GM21367 (cell line): ENCODE measurements at regions not wholly inside any gene's neighbourhood (a gene's known extent, or its start where the extent isn't known, plus 50 kb on each side); places are given as distances from the start of the nearest gene placed in this dataset.

Source experiments
- ATAC-seq: cut with Tn5 transposase; IDR thresholded peaks from one replicate; pipeline ENCODE4 v1.9.1; 2021; ENCODE audit not compliant: unreplicated experiment

- ATAC-seq: no peak
Measured at GRCh38 chr10:118501637-118502440, 93.6 kb downstream of the PRLHR start.

GRCh38 chr10:118501171-118501570, 94.3 kb downstream of the PRLHR start:
- no peak for ATAC-seq

- ATAC-seq: no peak
Measured at GRCh38 chr10:118500477-118501104, 94.9 kb downstream of the PRLHR start.

- ATAC-seq: no peak
Measured at GRCh38 chr10:118499186-118499585, 96.3 kb downstream of the PRLHR start.

- no peak for ATAC-seq
Measured at GRCh38 chr10:118498623-118499022, 96.8 kb downstream of the PRLHR start.

GRCh38 chr10:118497227-118497626, 98.2 kb downstream of the PRLHR start:
- ATAC-seq: no peak

GRCh38 chr10:118496525-118496924, 98.9 kb downstream of the PRLHR start:
- ATAC-seq: no peak

- no peak for ATAC-seq
Measured at GRCh38 chr10:118495499-118495898, 99.9 kb downstream of the PRLHR start.

- ATAC-seq: no peak
Measured at GRCh38 chr10:118491055-118491454, 104.4 kb downstream of the PRLHR start.

GRCh38 chr10:118488710-118489497, 106.5 kb downstream of the PRLHR start:
- ATAC-seq: no peak

GRCh38 chr10:118485641-118486040, 109.8 kb downstream of the PRLHR start:
- no peak for ATAC-seq

GRCh38 chr10:118484152-118484871, 111.1 kb downstream of the PRLHR start:
- no peak for ATAC-seq

GRCh38 chr10:118483496-118483895, 112.0 kb downstream of the PRLHR start:
- no peak for ATAC-seq

GRCh38 chr10:118482393-118483331, 112.8 kb downstream of the PRLHR start:
- no peak for ATAC-seq

GRCh38 chr10:118481871-118482270, 113.6 kb downstream of the PRLHR start:
- ATAC-seq: no peak

- no peak for ATAC-seq
Measured at GRCh38 chr10:118475214-118475613, 120.2 kb downstream of the PRLHR start.

- ATAC-seq: no peak
Measured at GRCh38 chr10:118474111-118474510, 121.3 kb downstream of the PRLHR start.

GRCh38 chr10:118473305-118473960, 122.0 kb downstream of the PRLHR start:
- no peak for ATAC-seq
